Adrenal gland (tissue), 9 donors: ENCODE measurements at regions not wholly inside any gene's neighbourhood (a gene's known extent, or its start where the extent isn't known, plus 50 kb on each side); places are given as distances from the start of the nearest gene placed in this dataset.

Experiments
- DNase-seq, 7 donors: peaks; one replicate each; pipeline ENCODE4 v3.0.0-alpha.2; 2019 to 2020
- H3K27ac ChIP-seq, 5 donors: fragments of 200-600 bp; sonication (generic) in 4 of 5; 1 replicate in 3 of 5; 2 replicates in 2 of 5; pipeline versions ENCODE4 v1.5.1 to v1.8.0; 2016 to 2020; ENCODE audit warnings: mild to moderate bottlenecking in 1 of 5
- H3K27me3 ChIP-seq: fragments of 200-600 bp; 2 replicates; pipeline ENCODE4 v1.8.0; 2021
- H3K36me3 ChIP-seq, 2 donors: fragments of 200-600 bp; replicated peaks in 1 of 2; 1 replicate in 1 of 2; 2 replicates in 1 of 2; pipeline versions ENCODE4 v1.5.1 to v1.8.0; 2018 to 2022
- H3K4me1 ChIP-seq, 2 donors: fragments of 200-600 bp; replicated peaks in 1 of 2; 1 replicate in 1 of 2; 2 replicates in 1 of 2; pipeline versions ENCODE4 v1.5.1 to v1.8.0; 2018 to 2021
- H3K4me3 ChIP-seq, 4 donors: fragments of 200-600 bp; sonication (generic) in 3 of 4; one replicate each; pipeline ENCODE4 v1.5.1; 2016 to 2018
- H3K9me3 ChIP-seq, 3 donors: fragments of 200-600 bp; sonication (generic) in 1 of 3; replicated peaks in 1 of 3; 1 replicate in 2 of 3; 2 replicates in 1 of 3; pipeline versions ENCODE4 v1.5.1 to v1.8.0; 2016 to 2021
- POLR2A ChIP-seq, 2 donors: fragments of 450-650 bp; IDR thresholded peaks; one replicate each; pipeline ENCODE4 v1.6.1; 2017; ENCODE audit warnings: antibody characterized with exemption in 2 of 2, mild to moderate bottlenecking in 2 of 2, moderate library complexity in 1 of 2
- WGBS, 4 donors: extraction: QIAGEN DNeasy Blood & Tissue Kit in 2 of 4; methylation state at CpG; one replicate each; pipeline versions ENCODE4 v1.1.5 to v1.1.7; 2013 to 2017; 5-methylcytosine and 5-hydroxymethylcytosine counted together
- intact Hi-C, 2 donors: fragments of 100-400 bp; cut with DNase I; formaldehyde crosslinking; loops; one replicate each; pipeline versions ENCODE4 v1.14.1 to v1.15.0; 2022 to 2023
- TF ChIP-seq, protein P1 (sequence below), 6 experiments: fragments of 450-650 bp in 4 of 6; fragments of 200-600 bp in 2 of 6; sonication (generic) in 1 of 6; IDR thresholded peaks; 1 replicate in 5 of 6; 2 replicates in 1 of 6; pipeline versions ENCODE4 v1.5.1 to v1.8.0; 2016 to 2021; ENCODE audit warnings: antibody characterized with exemption in 6 of 6, mild to moderate bottlenecking in 2 of 6, moderate library complexity in 1 of 6
- donor health status: healthy with polysubstance abuse.
- donor health status: Bipolar disorder and iron deficiency.
- donor health status: DM: yes; HTN: yes; CAD: no.
- donor health status: DM: no; HTN: no; CAD: no.
- donor health status: DM: no; HTN: no; CAD: no.

DNA sequence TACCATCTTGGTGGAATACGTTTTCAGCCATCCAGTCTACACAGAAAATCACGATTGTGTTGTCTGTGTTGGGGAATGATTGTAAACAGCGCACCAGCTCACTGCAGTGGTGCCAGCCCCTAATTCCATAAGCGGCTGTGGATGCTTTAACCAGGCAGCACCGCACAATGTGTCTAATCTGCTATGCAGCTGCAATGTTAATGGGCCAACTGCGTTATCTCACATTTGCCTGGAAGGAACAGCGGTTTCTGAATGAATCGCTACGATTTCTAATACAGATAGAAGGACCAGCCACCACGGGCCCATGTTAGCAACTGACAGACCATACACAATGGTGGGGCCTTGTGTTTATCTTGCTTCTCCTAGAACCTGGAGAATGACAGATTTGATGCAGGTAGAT is 384.5 kb upstream of the KIRREL3 start:
- Histone ChIP-seq H3K4me1 (no peaks in the 10 kb centered on the region), H3K36me3 (no peaks in the 10 kb centered on the region), H3K4me3 (no peak overlapping the region), H3K27ac (no peak overlapping the region), H3K27me3 (no peaks in the 10 kb centered on the region), H3K9me3 (no peaks in the 10 kb centered on the region)
- DNase-seq, result no peak
- TF ChIP-seq POLR2A (IDR thresholded peaks at IDR 0.05), result no peak
- TF ChIP-seq, protein P1, sequence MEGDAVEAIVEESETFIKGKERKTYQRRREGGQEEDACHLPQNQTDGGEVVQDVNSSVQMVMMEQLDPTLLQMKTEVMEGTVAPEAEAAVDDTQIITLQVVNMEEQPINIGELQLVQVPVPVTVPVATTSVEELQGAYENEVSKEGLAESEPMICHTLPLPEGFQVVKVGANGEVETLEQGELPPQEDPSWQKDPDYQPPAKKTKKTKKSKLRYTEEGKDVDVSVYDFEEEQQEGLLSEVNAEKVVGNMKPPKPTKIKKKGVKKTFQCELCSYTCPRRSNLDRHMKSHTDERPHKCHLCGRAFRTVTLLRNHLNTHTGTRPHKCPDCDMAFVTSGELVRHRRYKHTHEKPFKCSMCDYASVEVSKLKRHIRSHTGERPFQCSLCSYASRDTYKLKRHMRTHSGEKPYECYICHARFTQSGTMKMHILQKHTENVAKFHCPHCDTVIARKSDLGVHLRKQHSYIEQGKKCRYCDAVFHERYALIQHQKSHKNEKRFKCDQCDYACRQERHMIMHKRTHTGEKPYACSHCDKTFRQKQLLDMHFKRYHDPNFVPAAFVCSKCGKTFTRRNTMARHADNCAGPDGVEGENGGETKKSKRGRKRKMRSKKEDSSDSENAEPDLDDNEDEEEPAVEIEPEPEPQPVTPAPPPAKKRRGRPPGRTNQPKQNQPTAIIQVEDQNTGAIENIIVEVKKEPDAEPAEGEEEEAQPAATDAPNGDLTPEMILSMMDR (IDR thresholded peaks at IDR 0.05), result no peak
- intact Hi-C loops, result no loop called here
- WGBS, 4 donors, result 73 to 84% (median 78%) methylated on average over 10 of the region's 10 CpGs

DNA sequence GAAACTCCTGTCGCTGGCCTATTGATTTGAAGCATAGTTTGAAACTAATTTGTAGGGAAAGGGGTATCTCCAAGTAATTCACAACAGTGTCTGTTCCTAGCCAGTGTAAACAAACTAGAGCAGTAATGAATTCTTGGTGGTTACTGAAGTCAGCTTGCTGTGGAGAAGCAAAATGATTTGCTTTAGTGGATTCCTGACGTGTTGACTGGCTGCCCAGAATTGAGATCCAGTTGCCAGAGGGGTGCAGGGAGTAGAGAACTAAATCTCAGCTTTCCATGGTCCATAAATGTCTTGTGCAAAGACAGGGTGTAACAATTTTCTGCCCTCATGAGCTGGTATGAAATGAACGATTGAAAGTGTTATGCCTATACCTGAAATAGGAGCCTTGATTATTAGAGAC is 382.5 kb upstream of the KIRREL3 start:
- TF ChIP-seq POLR2A (IDR thresholded peaks at IDR 0.05), result no peak
- TF ChIP-seq, protein P1 (IDR thresholded peaks at IDR 0.05), result no peak
- intact Hi-C loops, result no loop called here

DNA sequence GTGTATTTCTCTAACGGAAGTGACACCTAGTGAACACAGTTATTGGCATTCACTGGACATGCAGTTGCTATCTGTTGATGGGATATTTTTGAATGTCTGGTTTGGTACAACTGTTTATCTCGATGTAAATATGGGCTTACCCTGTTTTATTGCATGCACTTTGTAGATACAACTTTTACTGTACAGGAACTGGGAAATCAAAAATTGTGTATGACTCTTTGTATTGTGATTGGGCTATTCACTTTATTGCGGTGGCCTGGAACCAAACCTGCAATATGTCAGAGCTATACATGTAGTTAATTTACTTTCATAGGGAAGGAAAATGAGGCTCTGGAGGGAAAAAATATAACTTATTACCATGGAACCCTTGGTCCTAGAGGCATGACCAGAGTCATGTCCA is 380.7 kb upstream of the KIRREL3 start:
- no peak overlapping the region for H3K27ac ChIP-seq
- intact Hi-C loops, result no loop called here
- no peak overlapping the region for H3K4me3 ChIP-seq
- H3K9me3 ChIP-seq, result no peaks in the 10 kb centered on the region
- TF ChIP-seq, protein P1 (IDR thresholded peaks at IDR 0.05), result no peak
- no peak for TF ChIP-seq POLR2A (IDR thresholded peaks at IDR 0.05)
- H3K36me3 ChIP-seq, result no peaks in the 10 kb centered on the region
- no peak for DNase-seq
- 62 to 82% (median 69%) methylated on average over 3 of the region's 3 CpGs for WGBS, 4 donors
- no peaks in the 10 kb centered on the region for H3K4me1 ChIP-seq
- H3K27me3 ChIP-seq, result no peaks in the 10 kb centered on the region

More for the DNA sequence above, 382.5 kb upstream of the KIRREL3 start:
- Histone ChIP-seq H3K4me3 (no peak overlapping the region), H3K27me3 (no peaks in the 10 kb centered on the region), H3K9me3 (no peaks in the 10 kb centered on the region), H3K27ac (no peak overlapping the region), H3K36me3 (no peaks in the 10 kb centered on the region), H3K4me1 (no peaks in the 10 kb centered on the region)
- 40 to 55% (median 53%) methylated on average over 3 of the region's 3 CpGs for WGBS, 4 donors
- no peak for DNase-seq

DNA sequence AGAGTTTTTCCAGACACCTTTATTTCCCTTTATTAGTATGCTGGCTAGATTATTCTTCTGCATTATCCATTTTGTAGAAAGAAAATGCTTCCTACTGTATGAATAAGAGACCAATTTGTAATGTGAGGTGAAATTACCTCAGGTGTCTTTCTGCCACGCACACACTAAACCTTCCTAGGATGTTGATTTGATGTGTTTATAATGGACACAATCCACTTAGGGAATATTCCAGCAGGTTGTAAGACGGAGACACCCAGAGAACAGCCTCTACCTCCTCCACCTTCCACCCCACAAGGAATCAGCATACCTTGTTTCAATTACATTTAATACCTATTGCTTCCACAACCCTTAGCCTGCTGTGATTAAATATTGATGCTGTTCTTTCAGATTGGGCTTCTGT is 379.1 kb upstream of the KIRREL3 start:
- intact Hi-C loops, result no loop called here
- no peak overlapping the region for H3K27ac ChIP-seq
- no peak overlapping the region for H3K4me3 ChIP-seq
- no peaks in the 10 kb centered on the region for H3K27me3 ChIP-seq
- H3K36me3 ChIP-seq, result no peaks in the 10 kb centered on the region
- 72 to 83% (median 79%) methylated on average over 2 of the region's 2 CpGs for WGBS, 4 donors
- no peaks in the 10 kb centered on the region for H3K9me3 ChIP-seq
- H3K4me1 ChIP-seq, result no peaks in the 10 kb centered on the region
- DNase-seq, result no peak
- TF ChIP-seq POLR2A (IDR thresholded peaks at IDR 0.05), result no peak
- TF ChIP-seq, protein P1 (IDR thresholded peaks at IDR 0.05), result no peak
